Motor neuron (in vitro differentiated cells): ENCODE measurements at regions not wholly inside any gene's neighbourhood (a gene's known extent, or its start where the extent isn't known, plus 50 kb on each side); places are given as distances from the start of the nearest gene placed in this dataset.

ENCODE experiments used
- ATAC-seq, 8 experiments: fragments of 200-7000 bp; cut with Tn5 transposase; replicated peaks in 6 of 8; 2 replicates each; pipeline ENCODE4 v1.8.0; 2021; ENCODE audit warnings: mild to moderate bottlenecking in 8 of 8, moderate library complexity in 8 of 8
- H3K27ac ChIP-seq, 2 donors: fragments of 250-450 bp; sonication (Bioruptor Pico); 2 replicates each; pipeline ENCODE4 v1.9.0; 2021; ENCODE audit warnings: antibody characterized with exemption in 2 of 2, mild to moderate bottlenecking in 2 of 2, moderate library complexity in 1 of 2
- H3K4me1 ChIP-seq, 2 donors: fragments of 250-450 bp; sonication (Bioruptor Pico); replicated peaks in 1 of 2; 2 replicates each; pipeline ENCODE4 v1.6.1; 2021; ENCODE audit warnings: antibody characterized with exemption in 2 of 2, mild to moderate bottlenecking in 2 of 2, moderate library complexity in 1 of 2
- H3K4me3 ChIP-seq, 5 donors: fragments of 250-450 bp; sonication (Bioruptor Pico); 2 replicates each; pipeline ENCODE4 v1.9.0; 2021; ENCODE audit warnings: antibody characterized with exemption in 5 of 5, mild to moderate bottlenecking in 5 of 5, moderate library complexity in 4 of 5
- WGBS, 10 experiments: fragments of 450-650 bp; shearing (Covaris generic); methylation state at CpG; one replicate each; pipeline ENCODE4 v1.0.0; 2022; 5-methylcytosine and 5-hydroxymethylcytosine counted together
- in situ Hi-C, 9 experiments: fragments of 400-800 bp; cut with MboI; loops; one replicate each; pipeline ENCODE4 v1.15.0; 2021; ENCODE audit warnings: low sequenced_read_pairs in 9 of 9, low pct_unique_long_range_greater_than_20kb in 2 of 9; ENCODE audit not compliant: unreplicated experiment in 9 of 9

GRCh38 chr12:71250166-71250565 is 92.4 kb upstream of the TSPAN8 start:
- H3K4me1 ChIP-seq: no peaks in the 10 kb centered on the region
- no peak for ATAC-seq
- 0 to 100% (median 66%) methylated on average over 1 to 4 of the region's 4 CpGs for WGBS, 10 experiments
- no peak overlapping the region for H3K27ac ChIP-seq
- no peak overlapping the region for H3K4me3 ChIP-seq
- in situ Hi-C loops: no loop called here

- in situ Hi-C loops: no loop called here
- WGBS, 10 experiments: 17 to 92% (median 83%) methylated on average over 1 of the region's 1 CpG; no CpG with 5 or more reads in 3 of the 10 experiments
- Histone ChIP-seq H3K4me1 (no peaks in the 10 kb centered on the region), H3K27ac (no peak overlapping the region), H3K4me3 (no peak overlapping the region)
- no peak for ATAC-seq
These were observed 85.6 kb upstream of the TSPAN8 start for GRCh38 chr12:71243370-71243769.

- no peak for ATAC-seq
- in situ Hi-C loops: no loop called here
- Histone ChIP-seq H3K4me3 (no peak overlapping the region), H3K27ac (no peak overlapping the region), H3K4me1 (no peaks in the 10 kb centered on the region)
- 0 to 80% (median 59%) methylated on average over 1 to 2 of the region's 2 CpGs for WGBS, 10 experiments
These were observed 84.7 kb upstream of the TSPAN8 start for GRCh38 chr12:71242511-71242910.

GRCh38 chr12:71240946-71241345 is 83.1 kb upstream of the TSPAN8 start:
- no peak overlapping the region for H3K4me3 ChIP-seq
- 0 to 100% (median 67%) methylated on average over 1 to 3 of the region's 3 CpGs; no CpG with 5 or more reads in 1 of the 10 experiments for WGBS, 10 experiments
- H3K27ac ChIP-seq: no peak overlapping the region
- H3K4me1 ChIP-seq: no peaks in the 10 kb centered on the region
- in situ Hi-C loops: no loop called here
- no peak for ATAC-seq

- no peaks in the 10 kb centered on the region for H3K4me1 ChIP-seq
- H3K27ac ChIP-seq: no peak overlapping the region
- in situ Hi-C loops: no loop called here
- H3K4me3 ChIP-seq: no peak overlapping the region
- ATAC-seq: no peak
These were observed 81.9 kb upstream of the TSPAN8 start for GRCh38 chr12:71239731-71240130.

GRCh38 chr12:71237128-71237527 is 79.3 kb upstream of the TSPAN8 start:
- in situ Hi-C loops: no loop called here
- WGBS, 10 experiments: 29 to 100% (median 94%) methylated on average over 1 to 4 of the region's 4 CpGs; no CpG with 5 or more reads in 1 of the 10 experiments
- ATAC-seq: no peak

GRCh38 chr12:71236133-71236660 is 78.4 kb upstream of the TSPAN8 start:
- WGBS, 10 experiments: 0 to 84% (median 31%) methylated on average over 1 to 3 of the region's 3 CpGs; no CpG with 5 or more reads in 4 of the 10 experiments
- H3K4me1 ChIP-seq: no peaks in the 10 kb centered on the region
- in situ Hi-C loops: no loop called here
- ATAC-seq: no peak
- no peak overlapping the region for H3K27ac ChIP-seq
- H3K4me3 ChIP-seq: no peak overlapping the region

More at GRCh38 chr12:71237128-71237527, 79.3 kb upstream of the TSPAN8 start:
- H3K27ac ChIP-seq: no peak overlapping the region
- H3K4me1 ChIP-seq: no peaks in the 10 kb centered on the region
- H3K4me3 ChIP-seq: no peak overlapping the region

- H3K4me3 ChIP-seq: no peak overlapping the region
- in situ Hi-C loops: no loop called here
- ATAC-seq: no peak
- 0 to 100% (median 79%) methylated on average over 1 to 2 of the region's 2 CpGs; no CpG with 5 or more reads in 1 of the 10 experiments for WGBS, 10 experiments
- H3K27ac ChIP-seq: no peak overlapping the region
- no peaks in the 10 kb centered on the region for H3K4me1 ChIP-seq
These were observed 75.3 kb upstream of the TSPAN8 start for GRCh38 chr12:71233083-71233482.

GRCh38 chr12:71230542-71230941 is 72.7 kb upstream of the TSPAN8 start:
- Histone ChIP-seq H3K4me1 (no peaks in the 10 kb centered on the region), H3K4me3 (no peak overlapping the region), H3K27ac (no peak overlapping the region)
- ATAC-seq: no peak
- in situ Hi-C loops: no loop called here

- no peak overlapping the region for H3K27ac ChIP-seq
- ATAC-seq: no peak
- no peak overlapping the region for H3K4me3 ChIP-seq
- in situ Hi-C loops: loop anchor here in 1 of 9 experiments (25.0 kb wide), 1 partner anchor 164 kb away; no protein-coding TSS in a partner anchor
- no peaks in the 10 kb centered on the region for H3K4me1 ChIP-seq
These were observed 65.3 kb upstream of the TSPAN8 start for GRCh38 chr12:71223139-71223538.

- no peak for ATAC-seq
These were observed 64.6 kb upstream of the TSPAN8 start for GRCh38 chr12:71222436-71222835.

GRCh38 chr12:71220260-71220659 is 62.5 kb upstream of the TSPAN8 start:
- ATAC-seq: no peak
- Histone ChIP-seq H3K4me1 (no peaks in the 10 kb centered on the region), H3K4me3 (no peak overlapping the region), H3K27ac (no peak overlapping the region)
- in situ Hi-C loops: loop anchor here in 1 of 9 experiments (25.0 kb wide), 1 partner anchor 167 kb away; no protein-coding TSS in a partner anchor
- WGBS, 10 experiments: 0 to 100% (median 45%) methylated on average over 1 to 3 of the region's 3 CpGs; no CpG with 5 or more reads in 2 of the 10 experiments

More at GRCh38 chr12:71222436-71222835, 64.6 kb upstream of the TSPAN8 start:
- no peak overlapping the region for H3K4me3 ChIP-seq
- 33 to 100% (median 76%) methylated on average over 2 to 4 of the region's 4 CpGs; no CpG with 5 or more reads in 1 of the 10 experiments for WGBS, 10 experiments
- H3K27ac ChIP-seq: no peak overlapping the region
- H3K4me1 ChIP-seq: no peaks in the 10 kb centered on the region
- in situ Hi-C loops: loop anchor here in 1 of 9 experiments (25.0 kb wide), 1 partner anchor 165 kb away; no protein-coding TSS in a partner anchor

- in situ Hi-C loops: loop anchor here in 1 of 9 experiments (25.0 kb wide), 1 partner anchor 168 kb away; no protein-coding TSS in a partner anchor
These were observed 61.4 kb upstream of the TSPAN8 start for GRCh38 chr12:71219224-71219623.

GRCh38 chr12:71218616-71219015 is 60.8 kb upstream of the TSPAN8 start:
- Histone ChIP-seq H3K4me3 (no peak overlapping the region), H3K4me1 (no peaks in the 10 kb centered on the region), H3K27ac (no peak overlapping the region)
- ATAC-seq: no peak
- WGBS, 10 experiments: 0 to 100% (median 48%) methylated on average over 1 of the region's 1 CpG
- in situ Hi-C loops: loop anchor here in 1 of 9 experiments (25.0 kb wide), 1 partner anchor 169 kb away; no protein-coding TSS in a partner anchor

More at GRCh38 chr12:71219224-71219623, 61.4 kb upstream of the TSPAN8 start:
- H3K4me3 ChIP-seq: no peak overlapping the region
- no peaks in the 10 kb centered on the region for H3K4me1 ChIP-seq
- 0 to 84% (median 54%) methylated on average over 1 to 3 of the region's 3 CpGs for WGBS, 10 experiments
- ATAC-seq: no peak
- no peak overlapping the region for H3K27ac ChIP-seq
